Embryonic facial prominence (tissue), 1 donor: ENCODE measurements at regions not wholly inside any gene's neighbourhood (a gene's known extent, or its start where the extent isn't known, plus 50 kb on each side); places are given as distances from the start of the nearest gene placed in this dataset.
"Not testable (repeated sequence)": the region's sequence is repeated elsewhere in the genome, so short reads cannot be mapped to it uniquely, and the experiment has no call there.

Experiments
- DNase-seq: peaks from one replicate; pipeline ENCODE4 v3.0.0-alpha.2; 2016; ENCODE audit errors: extremely low spot score

DNA sequence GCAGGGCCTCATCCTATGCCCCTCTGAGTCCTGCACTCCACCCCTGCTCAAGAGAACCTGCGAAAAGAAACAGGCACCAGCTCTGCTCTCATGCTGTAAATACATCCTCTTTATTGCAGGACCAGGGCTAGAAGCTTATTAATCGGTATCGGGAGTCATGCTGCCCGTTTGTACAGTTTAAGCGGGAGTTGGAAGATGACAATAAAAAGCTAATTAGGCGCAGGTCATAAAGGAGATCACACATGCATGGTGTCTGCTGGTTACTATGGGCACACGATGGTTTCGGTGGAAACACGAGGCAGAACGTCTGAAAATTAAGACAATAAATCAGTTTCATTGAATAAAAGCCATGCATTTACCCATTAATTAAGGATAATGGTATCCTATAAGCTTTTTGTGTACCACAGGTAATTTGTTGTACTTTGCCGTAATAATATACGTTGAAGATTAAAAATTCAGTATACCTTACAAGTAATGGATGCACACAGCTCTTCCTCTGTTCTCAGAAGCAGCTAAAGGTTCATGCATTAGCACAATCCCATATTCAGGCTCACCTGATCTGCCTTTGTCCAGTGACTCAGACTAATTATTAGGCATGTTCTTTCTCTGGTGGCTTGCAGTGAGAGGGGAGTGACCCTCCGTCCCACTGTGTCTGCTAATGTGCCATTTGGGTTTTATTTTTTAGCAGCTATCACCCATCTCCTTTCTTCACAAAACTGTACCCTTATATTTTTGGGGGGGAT lies 406.0 kb downstream of the TSHZ3 start:
- DNase-seq = no peak

GRCh38 chr19:30942636-30943035 lies 406.6 kb downstream of the TSHZ3 start:
- no peak for DNase-seq

GRCh38 chr19:30941591-30941990 lies 407.6 kb downstream of the TSHZ3 start:
- DNase-seq = no peak

- no peak for DNase-seq
Measured at GRCh38 chr19:30936276-30936675, 413.0 kb downstream of the TSHZ3 start.

DNA sequence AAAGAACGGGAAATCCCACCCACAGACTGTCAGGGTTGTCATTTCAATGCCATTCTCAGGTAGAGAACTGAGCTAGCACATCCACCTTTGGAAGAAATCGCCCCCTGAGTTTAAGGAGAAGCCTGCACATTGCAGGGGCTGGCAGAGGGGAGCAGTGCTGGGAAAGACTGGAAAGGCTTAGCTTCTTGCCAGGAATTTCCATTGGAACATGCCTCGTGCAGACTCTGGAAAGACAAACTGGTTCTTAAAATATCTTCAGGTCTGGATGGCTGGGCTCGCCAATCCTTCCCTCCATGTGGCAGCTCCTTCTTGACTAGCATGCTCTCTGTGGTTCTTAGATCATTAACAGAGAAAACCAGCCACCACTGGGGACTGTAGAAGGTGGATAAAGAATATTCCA lies 414.1 kb downstream of the TSHZ3 start:
- DNase-seq = no peak

DNA sequence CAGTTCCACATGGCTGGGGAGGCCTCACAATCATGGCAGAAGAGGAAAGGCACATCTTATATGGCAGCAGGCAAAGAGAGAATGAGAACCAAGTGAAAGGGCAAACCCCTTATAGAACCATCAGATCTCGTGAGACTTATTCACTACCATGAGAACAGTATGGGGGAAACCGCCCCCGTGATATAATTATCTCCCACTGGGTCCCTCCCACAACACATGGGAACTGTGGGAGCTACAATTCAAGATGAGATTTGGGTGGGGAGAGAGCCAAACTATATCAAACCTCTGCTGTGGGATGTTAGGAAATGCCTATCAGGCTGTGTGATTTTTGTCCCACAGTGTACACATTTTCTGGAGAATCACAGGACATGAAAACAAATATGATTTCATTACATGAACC lies 415.8 kb downstream of the TSHZ3 start:
- DNase-seq = not testable (repeated sequence)

DNA sequence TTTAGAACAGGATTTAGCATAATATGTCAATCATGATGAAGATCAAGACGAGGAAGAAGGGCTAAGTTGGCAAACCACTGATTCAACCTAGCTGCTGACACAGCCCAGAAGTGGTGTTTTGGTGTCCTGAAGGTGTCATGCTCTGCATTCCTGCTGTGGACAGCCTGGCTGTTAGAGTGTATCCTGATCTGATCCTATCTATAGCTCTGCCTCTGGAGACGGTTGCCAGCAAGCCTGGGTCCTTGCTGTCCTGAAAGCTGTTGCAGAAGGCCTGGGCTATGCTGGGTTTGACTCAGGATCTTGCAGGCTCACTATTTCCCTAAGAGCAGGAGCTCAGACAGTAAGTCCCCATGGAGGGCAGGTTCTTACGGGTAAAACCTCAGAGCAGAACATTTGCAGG lies 416.4 kb downstream of the TSHZ3 start:
- no peak for DNase-seq

- no peak for DNase-seq
Measured at GRCh38 chr19:30930941-30931706, 418.1 kb downstream of the TSHZ3 start.

- no peak for DNase-seq
Measured at GRCh38 chr19:30927705-30928104, 421.5 kb downstream of the TSHZ3 start.

GRCh38 chr19:30924670-30925069 lies 424.6 kb downstream of the TSHZ3 start:
- no peak for DNase-seq

- DNase-seq = no peak
Measured at GRCh38 chr19:30924069-30924636, 425.1 kb downstream of the TSHZ3 start.

DNA sequence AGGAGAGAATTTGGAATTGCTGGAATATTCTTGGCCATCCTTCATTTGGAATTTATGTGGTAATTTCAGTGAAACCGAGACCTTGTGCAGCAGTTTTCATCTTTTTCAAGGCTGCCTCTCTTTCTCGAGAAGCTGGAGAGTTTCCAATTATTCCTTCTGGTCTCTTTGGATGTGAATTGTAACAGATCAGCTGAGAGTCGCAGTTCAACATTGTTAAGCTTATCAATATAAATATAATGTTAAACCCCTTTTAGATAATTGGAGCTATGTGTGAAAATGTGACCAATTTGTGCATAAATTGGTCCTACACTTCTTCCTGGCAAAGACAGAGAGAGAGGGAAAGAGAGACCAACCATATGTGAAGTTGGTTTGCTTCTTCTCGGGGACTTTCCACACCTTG lies 425.6 kb downstream of the TSHZ3 start:
- no peak for DNase-seq

DNA sequence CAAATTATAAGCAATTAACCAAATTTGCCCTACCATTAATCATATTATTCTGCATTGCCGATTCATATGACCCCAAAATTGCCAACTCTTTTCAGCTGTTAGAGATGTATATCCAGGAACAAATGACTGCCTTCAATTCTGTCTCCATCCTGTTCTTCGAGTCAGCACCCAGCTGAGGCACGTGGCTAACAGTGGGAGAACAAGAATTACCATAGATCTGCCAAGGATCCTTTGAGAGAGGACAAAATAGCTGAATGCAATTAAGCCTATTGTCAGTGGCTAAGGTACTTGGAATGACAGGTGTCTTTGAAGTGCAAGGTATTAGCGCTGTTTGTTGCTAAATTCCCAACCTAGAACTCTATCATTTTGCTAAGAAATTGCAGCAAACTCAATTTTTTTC lies 426.1 kb downstream of the TSHZ3 start:
- DNase-seq = no peak

- DNase-seq = no peak
Measured at GRCh38 chr19:30920222-30920621, 429.0 kb downstream of the TSHZ3 start.

- no peak for DNase-seq
Measured at GRCh38 chr19:30919737-30920136, 429.5 kb downstream of the TSHZ3 start.

DNA sequence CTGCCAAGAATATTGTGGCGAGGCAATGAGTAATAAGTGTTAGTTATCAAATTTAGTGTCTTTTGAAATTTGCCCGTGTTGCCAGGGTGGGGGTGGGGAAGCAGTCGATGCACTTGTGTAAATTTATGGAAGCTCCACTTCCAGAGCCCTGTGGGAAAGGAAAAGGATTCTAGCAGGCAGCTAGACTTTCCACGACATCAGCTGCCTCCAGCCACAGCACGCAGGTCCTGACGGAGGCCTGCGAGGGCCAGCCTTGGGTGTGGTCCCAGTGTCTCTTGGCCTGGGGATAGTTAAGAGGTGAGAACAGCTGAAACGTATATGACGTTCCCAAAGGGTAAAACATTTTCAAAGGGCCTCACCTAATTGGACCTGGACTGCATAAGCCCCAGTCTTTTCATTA lies 433.0 kb downstream of the TSHZ3 start:
- no peak for DNase-seq

- no peak for DNase-seq
Measured at GRCh38 chr19:30911491-30911890, 437.7 kb downstream of the TSHZ3 start.

- no peak for DNase-seq
Measured at GRCh38 chr19:30910485-30911240, 438.6 kb downstream of the TSHZ3 start.

GRCh38 chr19:30909216-30909615 lies 440.0 kb downstream of the TSHZ3 start:
- no peak for DNase-seq

DNA sequence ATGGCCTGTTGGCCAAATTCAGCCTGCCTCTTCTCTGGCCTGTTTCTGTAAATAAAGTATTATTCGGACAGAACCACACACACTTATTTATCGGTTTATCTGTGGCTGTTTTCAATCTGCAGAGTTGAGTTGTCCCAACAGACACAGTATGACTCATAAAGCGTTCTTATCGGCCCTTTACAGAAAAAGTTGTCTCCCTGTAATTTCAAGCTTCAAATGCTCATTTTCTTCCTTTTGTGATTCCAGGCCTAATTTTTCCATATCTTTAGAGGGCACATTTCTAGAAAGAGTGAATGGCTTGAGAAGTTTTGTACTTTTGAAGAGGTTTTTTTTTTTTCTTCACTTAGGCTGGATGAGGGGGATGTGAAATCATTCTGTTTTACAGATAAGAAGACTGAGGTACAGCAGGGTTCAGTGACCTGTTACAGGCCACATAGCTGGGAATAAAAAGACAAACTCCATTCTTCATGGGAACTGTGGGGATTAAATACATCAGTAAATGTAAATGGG lies 440.9 kb downstream of the TSHZ3 start:
- DNase-seq = no peak

DNA sequence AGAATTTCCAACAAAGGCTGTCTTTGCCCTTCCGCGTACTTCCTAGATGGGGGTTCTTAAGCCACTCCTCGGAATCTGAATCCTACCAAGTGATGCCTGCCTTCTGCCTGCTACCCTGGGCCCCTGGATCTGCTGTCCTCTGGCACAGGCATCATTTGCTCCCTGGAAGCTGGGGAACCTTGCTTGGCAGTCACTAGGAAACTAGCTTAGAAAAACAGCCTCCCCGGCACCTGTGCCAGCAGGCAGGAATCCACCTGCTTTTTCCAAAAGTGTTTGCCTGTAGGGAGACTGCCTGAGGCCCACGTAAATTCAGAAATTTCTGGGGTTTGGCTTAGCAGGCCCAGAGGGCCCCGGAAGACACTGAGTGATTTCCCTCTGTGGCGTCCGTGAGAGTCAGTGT lies 442.4 kb downstream of the TSHZ3 start:
- DNase-seq = no peak

GRCh38 chr19:30900051-30900450 lies 449.2 kb downstream of the TSHZ3 start:
- DNase-seq = no peak
